Keratinocyte (primary cell): ENCODE measurements at regions not wholly inside any gene's neighbourhood (a gene's known extent, or its start where the extent isn't known, plus 50 kb on each side); places are given as distances from the start of the nearest gene placed in this dataset.

ENCODE experiments used
- DNase-seq: peaks from one replicate; pipeline ENCODE4 v3.0.0-alpha.2; 2011; ENCODE audit warnings: low read depth, missing footprints, low spot score
- FAIRE-seq: peaks from 2 replicates; lab custom pipeline; 2011; peaks lifted over from hg19 to GRCh38; lab: Jason Lieb, UNC
- H2AFZ ChIP-seq: 2 replicates; pipeline ENCODE4 v1.6.0; 2012; ENCODE audit warnings: low read length, control low read depth, inconsistent platforms; ENCODE audit not compliant: control insufficient read depth
- H3K27ac ChIP-seq: 2 replicates; pipeline ENCODE4 v1.5.1; 2011; ENCODE audit warnings: low read length; ENCODE audit not compliant: control insufficient read depth, insufficient read depth
- H3K27me3 ChIP-seq: 3 replicates; pipeline ENCODE4 v1.6.0; 2011; ENCODE audit warnings: low read length; ENCODE audit not compliant: control insufficient read depth, insufficient read depth; ENCODE audit errors: extremely low read depth
- H3K36me3 ChIP-seq, 2 experiments: 2 replicates in 1 of 2; 3 replicates in 1 of 2; pipeline ENCODE4 v1.5.1; 2011; ENCODE audit warnings: low read length in 2 of 2, mild to moderate bottlenecking in 1 of 2; ENCODE audit not compliant: control insufficient read depth in 2 of 2, insufficient read depth in 2 of 2; ENCODE audit errors: extremely low read depth in 1 of 2
- H3K4me1 ChIP-seq: 3 replicates; pipeline ENCODE4 v1.5.1; 2011; ENCODE audit warnings: low read length; ENCODE audit not compliant: control insufficient read depth, insufficient read depth; ENCODE audit errors: extremely low read depth
- H3K4me2 ChIP-seq: 3 replicates; pipeline ENCODE4 v1.6.0; 2011; ENCODE audit warnings: low read depth, low read length; ENCODE audit not compliant: control insufficient read depth, insufficient read depth; ENCODE audit errors: extremely low read depth
- H3K4me3 ChIP-seq, 3 experiments: fragments of 200-600 bp in 1 of 3; sonication (generic) in 1 of 3; 2 replicates in 2 of 3; 3 replicates in 1 of 3; pipeline ENCODE4 v1.5.1; 2011 to 2016; ENCODE audit warnings: low read length in 3 of 3, mild to moderate bottlenecking in 3 of 3, control low read depth in 2 of 3, inconsistent platforms in 1 of 3, low read depth in 1 of 3, mixed read lengths in 1 of 3, mixed run types in 1 of 3, moderate library complexity in 1 of 3; ENCODE audit not compliant: control insufficient read depth in 2 of 3, insufficient read depth in 2 of 3; ENCODE audit errors: extremely low read depth in 1 of 3
- H3K79me2 ChIP-seq: 2 replicates; pipeline ENCODE4 v1.6.0; 2012; ENCODE audit warnings: low read length; ENCODE audit not compliant: control insufficient read depth, insufficient read depth
- H3K9ac ChIP-seq: 3 replicates; pipeline ENCODE4 v1.6.0; 2011; ENCODE audit warnings: low read length; ENCODE audit not compliant: control insufficient read depth, insufficient read depth; ENCODE audit errors: extremely low read depth
- H3K9me1 ChIP-seq: 3 replicates; pipeline ENCODE4 v1.6.0; 2011; ENCODE audit warnings: low read length; ENCODE audit not compliant: control insufficient read depth, insufficient read depth; ENCODE audit errors: extremely low read depth
- H3K9me3 ChIP-seq: 2 replicates; pipeline ENCODE4 v1.5.1; 2012; ENCODE audit warnings: low read depth, low read length; ENCODE audit not compliant: control insufficient read depth
- H4K20me1 ChIP-seq: 3 replicates; pipeline ENCODE4 v1.6.0; 2011; ENCODE audit warnings: low read length; ENCODE audit not compliant: control insufficient read depth, insufficient read depth; ENCODE audit errors: extremely low read depth
- CTCF ChIP-seq, 3 experiments: IDR thresholded peaks in 1 of 3; conservative IDR thresholded peaks in 1 of 3; optimal IDR thresholded peaks in 1 of 3; 2 replicates in 2 of 3; 3 replicates in 1 of 3; pipeline versions ENCODE3 to v1.5.1; 2011; ENCODE audit warnings: low read length in 3 of 3, mild to moderate bottlenecking in 3 of 3, moderate library complexity in 2 of 3, control low read depth in 1 of 3, inconsistent platforms in 1 of 3; ENCODE audit not compliant: insufficient read depth in 2 of 3; ENCODE audit errors: extremely low read depth in 1 of 3
- EZH2 ChIP-seq: IDR thresholded peaks from one replicate; pipeline ENCODE4 v1.6.1; 2012; ENCODE audit warnings: inconsistent platforms, mild to moderate bottlenecking, low read length, moderate library complexity
- dilution Hi-C: fragments of 300-500 bp; cut with MboI; formaldehyde crosslinking; loops from one replicate; pipeline ENCODE4 v1.7.0; 2020; ENCODE audit warnings: low sequenced_read_pairs; ENCODE audit not compliant: extremely low pct_ligation_motif_present

GRCh38 chr21:35489389-35489980 lies 440.4 kb upstream of the RUNX1 start:
- H2AFZ ChIP-seq = no peak overlapping the region
- no peak overlapping the region for H3K9ac ChIP-seq
- no peaks in the 10 kb centered on the region for H4K20me1 ChIP-seq
- H3K27me3 ChIP-seq = no peaks in the 10 kb centered on the region
- FAIRE-seq = no peak
- H3K27ac ChIP-seq = no peak overlapping the region
- H3K36me3 ChIP-seq = no peaks in the 10 kb centered on the region
- dilution Hi-C loops = no loop called here
- H3K9me1 ChIP-seq = no peaks in the 10 kb centered on the region
- H3K9me3 ChIP-seq = no peaks in the 10 kb centered on the region
- H3K4me1 ChIP-seq = peaks cover 4% of the 10 kb centered on the region
- no peaks in the 10 kb centered on the region for H3K79me2 ChIP-seq
- DNase-seq = no peak
- H3K4me2 ChIP-seq = no peak overlapping the region
- H3K4me3 ChIP-seq = no peak overlapping the region
- TF ChIP-seq CTCF (optimal IDR thresholded peaks at IDR 0.05 in 1 of 3, IDR thresholded peaks at IDR 0.05 in 1 of 3, conservative IDR thresholded peaks at IDR 0.05 in 1 of 3; ENCODE audit: extremely low read depth in 1 of 3, insufficient read depth in 2 of 3, low read length in 3 of 3) = no peak
- TF ChIP-seq EZH2 = no peak

DNA sequence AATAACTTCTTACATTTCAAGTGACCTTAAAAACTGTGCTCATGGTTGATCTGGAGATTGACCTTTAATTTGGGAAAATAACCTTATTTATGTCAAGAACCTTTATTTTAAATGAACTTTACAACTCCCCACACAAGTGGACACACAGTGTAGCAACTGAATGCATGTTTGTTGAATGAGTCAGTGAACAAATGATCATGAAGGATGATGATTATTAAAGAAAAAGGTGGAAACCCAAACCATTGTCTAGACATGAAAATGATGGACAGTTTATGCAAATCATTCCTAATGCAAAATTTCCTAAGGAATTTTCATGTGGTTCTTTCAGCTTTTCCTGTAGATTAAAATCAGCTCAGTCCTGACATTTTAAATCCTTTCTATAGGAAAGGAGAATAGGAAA lies 439.8 kb upstream of the RUNX1 start:
- no peak overlapping the region for H3K27ac ChIP-seq
- peaks cover 1% of the 10 kb centered on the region for H3K27me3 ChIP-seq
- DNase-seq = no peak
- no peaks in the 10 kb centered on the region for H3K9me3 ChIP-seq
- FAIRE-seq = no peak
- TF ChIP-seq CTCF (optimal IDR thresholded peaks at IDR 0.05 in 1 of 3, IDR thresholded peaks at IDR 0.05 in 1 of 3, conservative IDR thresholded peaks at IDR 0.05 in 1 of 3; ENCODE audit: extremely low read depth in 1 of 3, insufficient read depth in 2 of 3, low read length in 3 of 3) (no peak), EZH2 (no peak)
- peaks cover 4% of the 10 kb centered on the region for H3K4me1 ChIP-seq
- H3K4me2 ChIP-seq = no peak overlapping the region
- H3K79me2 ChIP-seq = no peaks in the 10 kb centered on the region
- no peak overlapping the region for H3K4me3 ChIP-seq
- H4K20me1 ChIP-seq = no peaks in the 10 kb centered on the region
- no peak overlapping the region for H2AFZ ChIP-seq
- no peaks in the 10 kb centered on the region for H3K9me1 ChIP-seq
- no peak overlapping the region for H3K9ac ChIP-seq
- H3K36me3 ChIP-seq = no peaks in the 10 kb centered on the region
- dilution Hi-C loops = no loop called here
